ENCODE measurements at regions not wholly inside any gene's neighbourhood (a gene's known extent, or its start where the extent isn't known, plus 50 kb on each side); places are given as distances from the start of the nearest gene placed in this dataset.

GRCh38 chr15:98142572-98142971 is 182.1 kb downstream of the ARRDC4 start:
- TF ChIP-seq CTCF (IDR thresholded peaks at IDR 0.05; ENCODE audit: low read depth, low read length) (no peak), EZH2phosphoT487 (IDR thresholded peaks at IDR 0.05; ENCODE audit: low read depth) (no peak)

All from OCI-LY3 (cell line).